ENCODE measurements at regions not wholly inside any gene's neighbourhood (a gene's known extent, or its start where the extent isn't known, plus 50 kb on each side); places are given as distances from the start of the nearest gene placed in this dataset.

DNA sequence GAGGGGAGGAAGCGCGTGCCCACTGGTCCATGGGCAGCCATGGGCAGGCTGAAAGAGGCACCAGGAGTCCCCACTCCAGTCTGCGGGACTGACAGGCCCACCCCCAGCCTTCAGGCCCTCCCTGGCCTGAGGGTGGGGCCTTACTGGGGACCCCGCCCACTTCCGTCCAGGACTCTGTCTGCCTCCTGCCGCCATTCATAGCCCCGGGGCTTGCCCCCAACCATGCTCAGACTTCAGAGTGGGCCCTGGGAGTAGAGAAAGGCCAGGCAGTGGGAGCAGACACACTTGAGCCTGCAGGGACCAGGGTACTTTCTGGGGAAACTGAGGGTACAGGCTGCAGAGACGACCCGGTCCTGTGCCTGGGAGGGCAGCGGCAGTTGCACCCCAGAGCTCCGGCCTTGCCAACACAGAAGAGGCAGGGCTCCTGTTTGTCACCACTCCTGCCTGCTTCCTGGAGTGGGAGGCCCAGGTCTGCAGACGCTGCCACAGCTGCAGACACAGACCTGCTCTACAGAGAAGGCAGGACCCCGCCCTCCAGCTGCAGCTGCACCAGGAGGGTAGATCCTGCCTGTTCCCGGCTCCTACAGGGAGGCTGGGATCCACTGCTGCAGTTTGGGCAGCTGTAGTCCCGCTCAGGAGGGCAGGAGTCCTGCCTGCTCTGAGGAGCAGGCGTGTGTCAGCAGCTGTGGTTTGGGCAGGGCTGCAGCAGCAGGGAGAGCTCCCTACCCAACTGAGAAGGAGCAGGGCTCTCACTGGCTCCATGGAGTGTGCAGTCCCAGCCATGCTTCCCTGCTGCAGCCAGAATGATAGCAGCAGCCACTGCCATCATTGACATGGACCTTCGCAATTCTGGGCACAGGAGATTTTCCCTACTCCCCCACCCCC, 387.9 kb upstream of the ANO3 start:
- no peak for TF ChIP-seq POLR2AphosphoS5 (IDR thresholded peaks at IDR 0.05)
- TF ChIP-seq POLR2A (IDR thresholded peaks at IDR 0.05): no peak
- TF ChIP-seq EP300 (IDR thresholded peaks at IDR 0.05): no peak
- TF ChIP-seq, protein P1, sequence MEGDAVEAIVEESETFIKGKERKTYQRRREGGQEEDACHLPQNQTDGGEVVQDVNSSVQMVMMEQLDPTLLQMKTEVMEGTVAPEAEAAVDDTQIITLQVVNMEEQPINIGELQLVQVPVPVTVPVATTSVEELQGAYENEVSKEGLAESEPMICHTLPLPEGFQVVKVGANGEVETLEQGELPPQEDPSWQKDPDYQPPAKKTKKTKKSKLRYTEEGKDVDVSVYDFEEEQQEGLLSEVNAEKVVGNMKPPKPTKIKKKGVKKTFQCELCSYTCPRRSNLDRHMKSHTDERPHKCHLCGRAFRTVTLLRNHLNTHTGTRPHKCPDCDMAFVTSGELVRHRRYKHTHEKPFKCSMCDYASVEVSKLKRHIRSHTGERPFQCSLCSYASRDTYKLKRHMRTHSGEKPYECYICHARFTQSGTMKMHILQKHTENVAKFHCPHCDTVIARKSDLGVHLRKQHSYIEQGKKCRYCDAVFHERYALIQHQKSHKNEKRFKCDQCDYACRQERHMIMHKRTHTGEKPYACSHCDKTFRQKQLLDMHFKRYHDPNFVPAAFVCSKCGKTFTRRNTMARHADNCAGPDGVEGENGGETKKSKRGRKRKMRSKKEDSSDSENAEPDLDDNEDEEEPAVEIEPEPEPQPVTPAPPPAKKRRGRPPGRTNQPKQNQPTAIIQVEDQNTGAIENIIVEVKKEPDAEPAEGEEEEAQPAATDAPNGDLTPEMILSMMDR (IDR thresholded peaks at IDR 0.05): no peak
- no peak for DNase-seq
- H3K27ac ChIP-seq: no peak overlapping the region
- 41 to 78% methylated on average over 17 of the region's 17 CpGs for WGBS, 2 donors
- intact Hi-C loops (cut with DNase I): no loop called here
- no peaks in the 10 kb centered on the region for H3K9me3 ChIP-seq
- no peak overlapping the region for H3K4me3 ChIP-seq
- no peaks in the 10 kb centered on the region for H3K27me3 ChIP-seq
- no peaks in the 10 kb centered on the region for H3K36me3 ChIP-seq
- H3K4me1 ChIP-seq: no peaks in the 10 kb centered on the region

DNA sequence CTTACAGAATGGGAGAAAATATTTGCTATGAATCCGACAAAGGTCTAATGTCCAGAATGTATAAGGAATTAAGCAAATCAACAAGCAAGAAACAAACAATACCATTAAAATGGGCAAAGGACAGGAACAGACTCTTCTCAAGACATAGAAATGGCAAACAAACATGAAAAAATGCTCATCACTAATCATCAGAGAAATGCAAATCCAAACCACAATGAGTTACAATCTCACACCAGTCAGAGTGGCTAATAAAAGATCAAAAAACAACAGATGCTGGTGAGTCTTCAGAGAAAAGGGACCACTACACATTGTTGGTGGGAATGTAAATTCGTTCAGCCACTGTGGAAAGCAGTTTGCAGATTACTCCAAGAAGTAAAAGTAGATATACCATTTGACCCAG, 382.0 kb upstream of the ANO3 start:
- TF ChIP-seq EP300 (IDR thresholded peaks at IDR 0.05): no peak
- TF ChIP-seq POLR2A (IDR thresholded peaks at IDR 0.05): no peak
- TF ChIP-seq POLR2AphosphoS5 (IDR thresholded peaks at IDR 0.05): no peak
- TF ChIP-seq, protein P1 (IDR thresholded peaks at IDR 0.05): no peak
- intact Hi-C loops (cut with DNase I): no loop called here
- Histone ChIP-seq H3K4me1 (no peaks in the 10 kb centered on the region), H3K9me3 (no peaks in the 10 kb centered on the region), H3K36me3 (no peaks in the 10 kb centered on the region), H3K27me3 (no peaks in the 10 kb centered on the region), H3K4me3 (no peak overlapping the region), H3K27ac (no peak overlapping the region)
- DNase-seq: no peak
- 80 to 83% methylated on average over 2 of the region's 2 CpGs for WGBS, 2 donors

DNA sequence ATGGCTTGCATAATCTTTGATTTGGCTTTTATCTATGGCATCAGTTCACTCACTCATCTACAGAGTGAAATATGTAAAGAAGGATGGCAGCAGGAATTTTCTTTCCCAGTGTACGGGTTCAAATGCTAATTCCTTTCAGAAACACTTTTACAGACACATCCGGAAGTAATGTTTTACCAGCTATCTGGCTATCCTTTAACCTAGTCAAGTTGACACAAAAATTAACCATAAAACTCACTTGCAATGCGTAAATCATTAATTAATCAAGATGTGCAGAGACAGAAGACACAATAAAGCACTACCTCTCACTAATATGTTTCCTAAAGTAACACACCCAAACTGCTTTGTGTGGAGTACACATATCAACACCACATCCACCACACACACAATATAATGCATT, 378.9 kb upstream of the ANO3 start:
- no peaks in the 10 kb centered on the region for H3K9me3 ChIP-seq
- no peak for TF ChIP-seq POLR2A (IDR thresholded peaks at IDR 0.05)
- no peak for TF ChIP-seq EP300 (IDR thresholded peaks at IDR 0.05)
- TF ChIP-seq POLR2AphosphoS5 (IDR thresholded peaks at IDR 0.05): no peak
- TF ChIP-seq, protein P1 (IDR thresholded peaks at IDR 0.05): no peak
- no peak for DNase-seq
- 16 to 61% methylated on average over 3 of the region's 3 CpGs for WGBS, 2 donors
- H3K36me3 ChIP-seq: no peaks in the 10 kb centered on the region
- no peaks in the 10 kb centered on the region for H3K27me3 ChIP-seq
- H3K27ac ChIP-seq: no peak overlapping the region
- intact Hi-C loops (cut with DNase I): no loop called here
- H3K4me3 ChIP-seq: no peak overlapping the region
- no peaks in the 10 kb centered on the region for H3K4me1 ChIP-seq

DNA sequence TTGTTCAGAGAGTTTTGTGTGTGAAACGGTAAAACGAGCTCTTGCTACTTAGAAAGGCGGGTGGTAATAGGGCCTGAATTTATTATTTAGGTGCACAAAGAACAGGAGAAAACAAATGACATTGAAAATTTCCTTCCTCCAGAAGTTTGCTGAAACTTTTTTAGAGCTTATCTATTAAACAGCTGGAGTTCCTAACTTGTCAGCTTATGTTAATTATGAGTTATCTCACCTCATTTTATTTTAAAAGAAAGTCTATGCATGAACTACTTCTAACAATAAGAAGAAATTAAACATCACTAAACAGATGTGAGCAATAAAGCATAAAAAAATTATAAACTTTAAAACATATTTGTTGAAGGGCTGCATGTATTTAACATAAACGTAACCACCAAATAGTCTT, 373.9 kb upstream of the ANO3 start:
- DNase-seq: no peak
- WGBS, 2 donors: 61 to 68% methylated on average over 4 of the region's 4 CpGs
- Histone ChIP-seq H3K36me3 (no peaks in the 10 kb centered on the region), H3K4me1 (no peaks in the 10 kb centered on the region), H3K9me3 (no peaks in the 10 kb centered on the region), H3K27me3 (no peaks in the 10 kb centered on the region), H3K27ac (no peak overlapping the region), H3K4me3 (no peak overlapping the region)
- intact Hi-C loops (cut with DNase I): no loop called here
- TF ChIP-seq POLR2A (IDR thresholded peaks at IDR 0.05): no peak
- TF ChIP-seq, protein P1 (IDR thresholded peaks at IDR 0.05): no peak
- TF ChIP-seq EP300 (IDR thresholded peaks at IDR 0.05): no peak
- TF ChIP-seq POLR2AphosphoS5 (IDR thresholded peaks at IDR 0.05): no peak
